AG04449 (cell line): ENCODE measurements at regions not wholly inside any gene's neighbourhood (a gene's known extent, or its start where the extent isn't known, plus 50 kb on each side); places are given as distances from the start of the nearest gene placed in this dataset.

ENCODE experiments used
- CTCF ChIA-PET: fragments of 350-600 bp; formaldehyde crosslinking; extraction: SDS; loops from one replicate; lab custom pipeline; 2021; ENCODE audit warnings: antibody characterized with exemption; lab: Yijun Ruan, JAX
- POLR2A ChIA-PET: fragments of 400-600, 350-600 bp; formaldehyde crosslinking; extraction: SDS; loops from one replicate; lab custom pipeline; 2020; ENCODE audit warnings: antibody characterized with exemption, inconsistent platforms; lab: Yijun Ruan, JAX
- DNase-seq: peaks from one replicate; pipeline ENCODE4 v3.0.0-alpha.2; 2010; ENCODE audit warnings: low read depth, low spot score
- H3K4me3 ChIP-seq: 2 replicates; pipeline ENCODE4 v1.5.1; 2011; ENCODE audit warnings: low read depth, mild to moderate bottlenecking, control low read depth, low read length
- TF ChIP-seq, protein P1 (sequence below): IDR thresholded peaks from one replicate; pipeline ENCODE4 v1.5.1; 2011; ENCODE audit warnings: mild to moderate bottlenecking, moderate library complexity, low read length, control low read depth, inconsistent platforms; ENCODE audit not compliant: insufficient read depth; ENCODE audit errors: missing control alignments

DNA sequence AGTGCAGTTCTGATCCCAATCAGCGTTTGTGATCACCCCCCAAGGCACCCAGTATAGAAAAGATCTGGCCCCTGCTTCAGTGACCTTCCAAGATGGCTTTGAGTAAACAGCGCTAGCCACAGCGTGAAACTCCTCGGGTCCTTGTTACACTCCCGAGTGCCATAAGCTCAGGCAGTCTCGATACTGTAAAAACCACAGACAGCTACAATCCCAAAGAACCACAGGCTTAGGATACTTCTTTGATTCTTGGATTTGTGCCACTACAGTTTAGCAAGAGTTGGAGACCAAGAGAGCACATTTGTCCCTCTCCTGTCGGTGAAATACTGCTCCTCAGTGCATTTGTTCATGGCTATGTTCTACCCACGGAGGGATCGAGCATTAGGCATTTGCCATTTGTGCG lies 352.5 kb upstream of the ZNF521 start:
- TF ChIP-seq, protein P1, sequence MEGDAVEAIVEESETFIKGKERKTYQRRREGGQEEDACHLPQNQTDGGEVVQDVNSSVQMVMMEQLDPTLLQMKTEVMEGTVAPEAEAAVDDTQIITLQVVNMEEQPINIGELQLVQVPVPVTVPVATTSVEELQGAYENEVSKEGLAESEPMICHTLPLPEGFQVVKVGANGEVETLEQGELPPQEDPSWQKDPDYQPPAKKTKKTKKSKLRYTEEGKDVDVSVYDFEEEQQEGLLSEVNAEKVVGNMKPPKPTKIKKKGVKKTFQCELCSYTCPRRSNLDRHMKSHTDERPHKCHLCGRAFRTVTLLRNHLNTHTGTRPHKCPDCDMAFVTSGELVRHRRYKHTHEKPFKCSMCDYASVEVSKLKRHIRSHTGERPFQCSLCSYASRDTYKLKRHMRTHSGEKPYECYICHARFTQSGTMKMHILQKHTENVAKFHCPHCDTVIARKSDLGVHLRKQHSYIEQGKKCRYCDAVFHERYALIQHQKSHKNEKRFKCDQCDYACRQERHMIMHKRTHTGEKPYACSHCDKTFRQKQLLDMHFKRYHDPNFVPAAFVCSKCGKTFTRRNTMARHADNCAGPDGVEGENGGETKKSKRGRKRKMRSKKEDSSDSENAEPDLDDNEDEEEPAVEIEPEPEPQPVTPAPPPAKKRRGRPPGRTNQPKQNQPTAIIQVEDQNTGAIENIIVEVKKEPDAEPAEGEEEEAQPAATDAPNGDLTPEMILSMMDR = no peak
- CTCF ChIA-PET = no interaction called here
- H3K4me3 ChIP-seq = no peak overlapping the region
- DNase-seq = no peak
- POLR2A ChIA-PET = no interaction called here

DNA sequence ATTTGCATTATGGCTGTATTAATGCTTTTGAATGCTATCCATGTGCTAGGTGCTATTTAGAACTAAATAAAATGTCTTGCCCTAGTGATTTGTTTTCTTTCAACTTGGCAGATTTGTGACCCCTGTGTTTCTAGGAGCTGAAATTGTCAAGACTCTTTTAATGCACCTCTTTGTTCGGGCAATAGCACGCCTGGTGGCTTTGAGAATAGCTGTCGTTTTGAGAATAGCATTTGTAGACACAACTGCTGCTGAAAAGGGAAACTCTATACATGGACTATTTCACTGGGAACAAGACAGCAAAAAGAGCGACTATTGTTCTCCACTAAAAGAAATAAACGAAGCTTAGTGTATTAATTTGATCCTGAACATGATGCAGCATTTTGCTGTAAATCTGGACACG lies 352.1 kb upstream of the ZNF521 start:
- POLR2A ChIA-PET = no interaction called here
- CTCF ChIA-PET = no interaction called here
- no peak overlapping the region for H3K4me3 ChIP-seq
- DNase-seq = no peak
- TF ChIP-seq, protein P1 = no peak

DNA sequence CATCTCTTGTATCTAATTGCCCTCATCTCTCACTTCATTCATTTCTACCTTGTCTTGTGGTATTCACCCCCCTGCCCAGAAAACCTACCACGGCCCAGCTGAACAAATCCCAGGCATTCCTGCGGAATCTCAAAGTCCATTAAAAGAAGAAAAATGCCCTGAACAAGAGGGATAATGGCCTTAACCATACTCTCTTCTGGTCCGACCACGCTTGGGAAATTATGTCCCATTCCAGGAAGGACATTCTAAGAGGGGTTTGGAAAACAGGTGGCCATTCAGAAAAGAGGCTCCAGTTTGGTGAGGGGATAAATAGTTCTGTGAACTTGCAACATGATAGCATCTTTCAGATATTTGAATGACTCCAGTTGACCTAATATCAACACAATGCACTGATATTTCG lies 349.9 kb upstream of the ZNF521 start:
- ChIA-PET POLR2A (no interaction called here), CTCF (no interaction called here)
- TF ChIP-seq, protein P1 = no peak
- no peak for DNase-seq
- no peak overlapping the region for H3K4me3 ChIP-seq

DNA sequence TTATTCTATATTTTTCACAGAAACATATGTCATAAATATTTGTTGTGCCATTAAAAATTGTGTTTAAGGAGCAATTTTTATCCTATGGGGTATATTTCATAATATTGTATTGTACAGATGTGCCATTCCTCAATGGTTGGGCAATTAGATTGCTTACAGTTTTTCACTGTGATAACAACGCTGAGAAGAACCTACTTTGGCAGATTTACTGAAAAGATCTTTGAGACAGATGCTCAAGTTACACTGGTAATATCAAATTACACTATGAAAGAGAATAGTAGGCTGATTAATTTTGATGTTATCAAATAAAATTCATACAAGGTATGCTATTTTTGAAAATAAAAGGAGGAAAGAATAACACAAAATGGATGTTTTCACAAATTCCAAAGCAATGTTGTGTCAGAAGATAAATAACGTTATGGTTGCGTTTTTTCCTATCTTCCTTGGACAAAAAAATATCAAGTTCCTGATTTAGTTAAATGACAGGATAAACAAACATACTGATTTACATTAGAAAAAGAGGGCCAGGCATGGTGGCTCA lies 335.1 kb upstream of the ZNF521 start:
- no peak overlapping the region for H3K4me3 ChIP-seq
- TF ChIP-seq, protein P1 = no peak
- ChIA-PET CTCF (no interaction called here), POLR2A (no interaction called here)
- DNase-seq = no peak

DNA sequence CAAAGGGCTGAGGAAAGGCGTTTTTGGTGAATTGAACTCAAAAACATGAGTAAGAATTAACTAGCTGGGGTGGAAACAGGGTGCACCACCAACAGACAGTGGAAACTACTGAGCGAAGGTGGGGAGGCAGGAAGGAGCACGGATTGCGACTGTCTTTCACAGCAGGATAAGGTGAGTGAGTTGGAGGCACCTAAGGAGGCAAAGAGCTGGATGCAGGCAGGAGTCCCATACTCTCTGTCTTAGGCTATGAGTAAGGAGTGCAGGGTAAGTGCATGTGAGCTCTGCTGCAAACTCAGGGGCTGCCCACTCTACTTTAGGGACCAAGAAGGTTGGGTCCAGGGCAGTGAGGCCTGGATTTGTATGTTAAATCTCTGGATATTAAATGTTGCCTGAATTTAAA lies 333.1 kb upstream of the ZNF521 start:
- ChIA-PET CTCF (no interaction called here), POLR2A (no interaction called here)
- TF ChIP-seq, protein P1 = no peak
- DNase-seq = no peak
- no peak overlapping the region for H3K4me3 ChIP-seq

DNA sequence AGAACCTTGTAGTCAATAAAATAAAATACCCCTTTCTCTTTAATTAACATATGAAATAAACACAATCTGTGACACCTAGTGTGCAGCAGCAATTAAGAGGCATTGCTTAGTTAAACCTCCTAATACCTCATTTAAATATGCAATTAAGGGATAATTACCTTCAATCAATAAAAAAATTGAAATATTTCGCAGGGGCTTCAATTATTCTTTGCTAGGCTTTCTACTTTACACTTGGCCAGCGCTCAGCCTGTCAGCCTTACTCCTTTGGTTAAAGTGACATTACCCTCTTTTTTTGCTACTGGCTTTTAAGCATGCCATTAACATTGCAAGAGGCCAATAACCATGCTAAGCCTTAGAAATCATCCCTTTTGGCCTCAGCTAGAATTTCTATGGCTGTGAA lies 327.5 kb upstream of the ZNF521 start:
- DNase-seq = no peak
- ChIA-PET CTCF (interaction anchor here (1.4 kb wide), 1 partner anchor 119 kb away, joined by 3 read pairs; no protein-coding TSS in a partner anchor), POLR2A (no interaction called here)
- no peak overlapping the region for H3K4me3 ChIP-seq
- TF ChIP-seq, protein P1 = no peak
